GM18909 (cell line): ENCODE measurements at regions not wholly inside any gene's neighbourhood (a gene's known extent, or its start where the extent isn't known, plus 50 kb on each side); places are given as distances from the start of the nearest gene placed in this dataset.

Experiments used
- ATAC-seq: cut with Tn5 transposase; IDR thresholded peaks from one replicate; pipeline ENCODE4 v1.9.1; 2021; ENCODE audit warnings: mild to moderate bottlenecking; ENCODE audit not compliant: unreplicated experiment, poor library complexity

DNA sequence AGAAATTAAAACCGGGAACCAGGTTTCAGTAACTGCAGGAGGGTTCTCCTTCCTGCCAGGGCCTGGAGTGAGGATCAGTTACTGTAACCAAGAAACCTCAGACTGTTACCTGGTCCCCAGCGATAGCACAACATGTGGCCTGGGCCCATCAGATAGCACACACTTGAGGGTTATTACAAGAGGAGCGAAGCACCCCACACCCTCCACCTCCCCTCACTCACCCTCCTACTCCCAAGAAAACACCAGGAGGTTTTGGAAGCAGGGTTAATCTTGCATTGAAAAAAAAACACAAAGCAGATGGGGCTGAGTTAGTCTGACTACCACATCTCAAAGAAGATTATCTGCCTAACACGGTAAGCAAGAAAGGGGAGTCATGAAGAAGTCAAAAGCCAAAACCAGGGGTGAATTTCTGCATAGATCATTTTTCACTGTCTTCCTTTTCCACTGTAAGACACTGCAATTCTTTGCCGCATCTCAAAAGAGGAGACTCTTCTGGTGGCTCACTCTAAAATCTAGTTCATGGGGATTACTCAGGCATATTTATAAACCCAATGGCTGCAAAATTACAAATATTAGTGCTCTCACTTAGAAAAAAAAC, 75.9 kb upstream of the DOCK9 start:
- no peak for ATAC-seq

DNA sequence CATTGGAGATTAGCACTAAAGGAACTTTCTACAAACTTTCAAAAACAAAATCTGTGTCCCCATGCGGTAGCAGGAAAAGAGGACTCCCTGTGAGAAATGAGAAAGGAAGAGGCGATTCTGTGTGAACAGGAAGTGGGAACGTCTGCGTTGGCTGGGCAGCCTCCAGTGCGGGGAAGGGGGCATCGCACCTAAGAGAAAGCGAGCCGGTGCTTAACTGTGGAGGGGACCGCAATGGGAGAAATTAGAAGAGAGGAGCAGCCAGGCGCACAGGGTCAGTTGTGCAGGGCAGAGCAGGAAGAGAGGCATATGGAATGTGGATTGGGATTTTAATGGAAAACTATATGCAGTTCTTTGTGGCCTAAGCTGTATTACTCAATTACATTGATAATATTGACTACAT, 77.4 kb upstream of the DOCK9 start:
- no peak for ATAC-seq

DNA sequence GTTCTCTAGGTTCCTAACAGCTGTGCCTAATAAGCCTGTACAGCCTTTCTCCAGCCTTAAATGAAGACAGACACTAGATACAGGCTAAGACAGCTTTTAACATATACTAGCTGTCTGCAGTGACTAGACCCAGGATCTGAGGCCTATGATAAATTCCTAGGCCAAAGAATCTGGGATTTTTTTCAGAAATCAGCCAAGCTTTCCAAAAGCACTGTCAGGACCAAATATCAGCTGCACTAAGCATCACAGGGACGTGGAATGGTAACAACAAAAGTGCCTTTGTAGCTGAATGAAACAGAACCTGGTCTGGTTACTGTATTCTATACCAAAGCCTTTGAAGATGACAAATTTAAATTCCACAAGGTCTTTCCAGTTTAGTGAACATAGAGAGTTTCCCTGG, 77.9 kb upstream of the DOCK9 start:
- ATAC-seq: no peak

DNA sequence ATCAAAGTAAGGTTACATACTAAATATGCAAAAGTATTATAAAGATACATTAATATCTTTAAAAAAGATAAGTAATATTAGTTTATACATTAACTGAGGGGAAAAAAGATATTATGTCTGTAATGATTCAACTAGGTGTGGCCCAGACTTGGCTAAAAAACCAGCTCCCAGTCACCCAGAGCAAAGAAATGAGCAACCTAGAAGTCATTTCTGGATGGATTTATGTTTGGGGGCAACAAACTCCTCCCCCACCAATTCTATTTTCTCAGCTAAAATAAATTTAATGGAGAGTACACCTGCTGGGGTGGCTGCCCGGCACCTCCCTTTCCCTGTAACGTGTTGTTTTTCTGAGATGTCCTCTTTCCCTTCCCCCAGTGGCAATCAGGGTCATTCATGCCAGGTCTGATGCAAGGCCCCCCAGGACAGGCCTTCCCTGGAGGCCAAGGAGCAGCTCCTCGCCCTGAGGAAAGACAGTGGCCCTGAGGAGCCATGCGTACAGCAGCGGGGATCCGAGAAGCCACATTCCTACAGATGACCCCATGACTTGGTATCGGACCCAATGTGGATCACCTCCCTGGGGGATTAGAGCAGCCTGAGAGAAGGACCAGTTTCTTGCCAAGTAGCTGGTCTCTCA, 78.6 kb upstream of the DOCK9 start:
- no peak for ATAC-seq

DNA sequence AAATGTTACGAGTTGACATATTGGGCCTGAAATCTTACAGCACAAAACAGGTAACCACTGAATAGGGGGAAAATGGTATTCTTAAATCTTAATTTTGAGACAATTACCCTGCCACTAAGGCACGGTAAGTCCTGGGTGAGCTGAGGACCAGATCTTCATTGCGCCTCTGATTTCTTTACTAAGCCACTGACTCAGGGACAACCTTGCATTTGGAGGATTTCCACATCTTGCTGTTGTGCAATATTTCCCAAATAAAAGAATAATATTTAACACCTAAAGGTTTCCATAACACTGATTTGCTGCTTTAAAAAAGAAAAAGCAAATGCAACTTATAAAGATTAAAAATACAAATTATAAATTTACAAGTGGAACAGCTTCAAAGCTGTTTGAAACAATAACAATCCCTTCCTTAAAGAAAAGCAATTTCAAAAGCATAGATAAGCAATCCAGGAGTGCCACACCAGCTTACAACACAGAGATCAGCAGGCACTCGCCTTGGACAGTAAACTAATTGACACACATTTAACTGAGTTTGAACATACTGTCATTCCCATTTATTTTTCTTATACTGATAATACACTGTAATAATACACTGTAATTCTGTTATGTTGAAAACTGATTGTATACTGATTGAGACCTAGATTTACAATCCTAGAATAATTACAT, 79.6 kb upstream of the DOCK9 start:
- ATAC-seq: no peak

DNA sequence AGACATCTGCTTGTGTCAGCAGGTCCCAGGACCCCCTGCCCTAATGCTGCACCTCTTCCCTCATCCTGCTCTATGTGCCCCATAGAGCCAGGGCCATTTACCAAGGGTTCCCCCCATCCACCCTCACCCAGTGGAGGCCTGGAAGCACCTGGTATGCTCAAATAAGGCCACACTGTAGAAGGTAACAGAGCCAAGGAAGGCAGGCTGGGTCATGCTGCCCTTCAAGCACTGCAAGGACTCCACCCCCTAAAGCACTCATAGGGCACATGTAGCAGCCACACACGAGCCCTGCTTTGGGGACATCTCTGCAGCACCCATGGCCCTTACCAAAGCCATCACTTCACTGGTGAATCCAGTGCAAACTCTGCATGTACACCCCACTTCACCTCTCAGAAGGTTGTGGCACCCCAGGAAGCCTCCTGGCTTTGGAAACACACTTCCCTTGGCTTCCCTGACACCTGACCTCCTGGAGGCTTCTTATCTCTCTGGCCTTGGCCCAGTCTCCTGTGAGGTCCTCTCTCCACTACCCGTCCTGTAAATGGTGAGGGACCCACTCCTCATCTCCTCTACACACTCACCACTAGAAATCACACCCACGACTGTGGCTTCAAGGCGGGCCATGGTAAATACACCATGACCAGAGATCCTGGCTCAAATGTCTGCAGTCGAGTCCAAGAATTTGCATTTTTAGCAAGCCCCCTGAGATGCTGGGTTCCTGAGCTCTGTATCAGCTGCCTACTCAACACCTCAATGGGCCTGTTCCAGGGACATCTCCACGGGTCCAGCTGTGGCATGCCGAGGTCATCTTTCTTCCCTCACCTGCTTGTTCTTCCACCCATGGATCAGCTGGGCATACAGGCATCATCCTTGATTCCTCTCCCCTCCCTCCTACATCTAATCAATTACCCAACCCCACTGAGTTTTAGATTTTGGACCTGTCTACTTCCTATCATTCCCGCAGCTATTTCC, 80.9 kb upstream of the DOCK9 start:
- ATAC-seq: no peak

DNA sequence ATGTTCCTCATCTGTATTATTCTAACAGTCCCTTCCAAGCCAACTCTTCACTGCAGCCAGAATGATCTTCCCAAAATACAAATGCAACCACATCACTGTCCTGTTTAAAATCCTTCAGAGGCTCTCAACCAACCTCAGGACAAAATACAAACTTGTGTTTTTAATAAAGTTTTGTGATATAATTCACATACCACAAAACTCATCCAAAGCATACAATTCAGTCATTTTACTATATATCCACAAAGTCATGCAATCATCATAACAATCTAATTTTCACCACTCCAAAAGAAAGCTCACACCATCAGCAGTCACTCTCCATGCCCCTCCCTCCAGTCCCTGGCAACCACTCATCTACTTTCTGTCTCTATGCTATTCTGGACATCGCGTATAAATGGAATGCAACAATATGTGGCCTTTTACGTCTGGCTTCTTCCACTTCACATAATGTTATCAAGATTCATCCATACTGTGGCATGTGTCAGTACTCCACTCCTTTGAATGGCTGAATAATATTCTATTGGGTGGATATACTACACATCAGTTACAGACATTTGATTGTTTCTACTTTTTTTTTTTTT, 81.7 kb upstream of the DOCK9 start:
- ATAC-seq: no peak

DNA sequence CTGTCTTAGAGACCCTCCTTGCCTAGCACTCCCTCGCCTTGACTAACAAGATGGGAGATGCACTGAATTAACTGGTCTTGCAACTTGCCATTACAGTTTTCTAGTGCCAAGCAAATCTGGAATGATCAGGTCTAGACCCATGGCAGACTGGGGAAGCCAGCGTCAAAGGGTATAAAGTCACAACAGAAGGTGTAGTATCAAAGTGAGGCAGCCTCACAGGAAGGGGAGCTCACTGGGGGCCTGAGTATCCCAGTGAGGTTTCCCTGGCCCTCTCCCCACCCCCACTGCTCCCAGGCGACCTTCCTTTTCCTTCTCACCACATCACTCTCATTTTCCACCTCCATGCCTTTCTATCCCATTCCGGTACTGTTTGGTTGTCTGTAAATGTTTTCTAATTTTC, 83.5 kb upstream of the DOCK9 start:
- ATAC-seq: no peak

DNA sequence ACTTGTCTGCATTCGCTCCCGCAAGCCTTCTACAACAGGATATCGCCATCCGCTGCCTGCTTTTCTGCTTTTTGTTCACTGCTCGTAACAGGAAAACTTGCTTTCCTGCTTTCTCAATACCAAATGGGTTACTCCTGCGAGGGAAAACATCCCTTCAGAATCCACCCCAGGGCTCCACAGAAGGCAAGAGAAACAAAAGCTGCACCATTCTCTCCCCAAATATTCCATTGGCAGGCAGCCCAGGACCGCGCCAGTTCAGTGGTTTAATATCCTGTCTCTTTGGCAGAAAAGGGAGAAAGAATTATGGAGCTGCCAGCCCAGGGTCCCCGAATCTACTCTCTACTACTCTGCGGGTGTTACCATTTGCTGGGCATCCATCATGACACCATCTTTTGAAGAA, 84.7 kb upstream of the DOCK9 start:
- ATAC-seq: no peak

DNA sequence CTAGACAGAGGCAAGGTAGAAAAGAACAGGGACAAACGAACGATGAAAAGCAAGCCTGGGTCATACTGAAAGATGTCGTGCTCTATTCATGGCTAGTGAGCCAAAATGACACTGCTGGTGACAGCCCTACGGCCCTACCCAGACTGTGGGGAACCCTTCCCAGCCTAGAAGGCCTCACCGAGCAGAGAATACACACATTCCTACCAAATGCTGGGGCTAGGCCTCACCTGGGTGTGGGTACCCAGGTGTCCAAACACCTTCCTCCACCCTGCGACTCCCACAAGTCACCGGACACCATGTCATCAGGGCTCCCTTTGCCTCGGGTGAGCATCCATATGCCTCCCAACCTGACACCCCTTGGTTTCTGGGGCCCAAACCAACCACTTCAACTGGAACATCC, 85.3 kb upstream of the DOCK9 start:
- ATAC-seq: no peak

DNA sequence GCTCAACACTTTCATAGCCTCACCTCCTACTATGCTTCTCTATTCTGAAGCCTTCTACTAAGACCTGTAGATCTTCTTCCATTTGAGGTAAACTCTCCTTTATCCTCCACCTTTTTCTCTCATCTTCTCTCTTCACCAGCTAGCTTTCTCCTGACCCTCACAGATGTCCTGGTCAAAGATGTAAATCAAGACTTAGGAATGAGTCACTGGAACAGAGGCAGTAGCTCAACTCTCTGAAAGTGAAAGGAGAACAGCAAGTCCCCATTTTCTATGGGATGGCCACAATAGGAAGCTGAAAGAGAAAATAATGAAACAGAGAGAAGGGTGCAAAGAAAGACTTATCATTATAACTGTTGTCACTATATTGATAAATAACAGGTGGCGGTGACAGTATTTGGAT, 86.1 kb upstream of the DOCK9 start:
- ATAC-seq: no peak

DNA sequence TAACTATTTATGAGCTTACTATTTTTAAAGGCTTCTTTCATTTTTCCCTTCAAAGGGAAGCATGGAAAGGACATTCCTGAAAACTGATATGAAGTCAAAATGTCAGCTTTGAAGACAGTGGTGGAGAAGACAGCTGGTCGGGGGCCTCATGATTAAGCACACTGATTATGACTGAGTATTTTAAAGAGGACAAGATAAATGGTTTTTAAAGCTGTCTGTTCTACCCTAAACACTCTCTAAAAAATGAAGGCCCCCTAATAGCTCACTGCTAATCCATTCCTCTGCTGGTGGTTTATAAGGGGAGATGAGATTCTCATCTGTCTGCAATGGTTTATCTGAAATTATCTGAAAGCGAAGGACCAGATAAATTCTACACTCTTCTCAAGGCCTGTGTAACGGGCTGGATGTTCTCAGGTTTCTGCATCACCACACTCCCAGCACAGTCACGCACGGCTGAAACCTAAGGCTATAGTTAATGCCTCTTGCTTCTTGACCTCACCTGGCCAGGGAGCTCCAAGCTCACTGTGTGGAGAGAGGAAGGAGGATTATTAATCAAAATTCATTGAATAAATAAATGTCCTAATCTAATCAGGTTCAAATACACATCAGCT, 86.9 kb upstream of the DOCK9 start:
- no peak for ATAC-seq

DNA sequence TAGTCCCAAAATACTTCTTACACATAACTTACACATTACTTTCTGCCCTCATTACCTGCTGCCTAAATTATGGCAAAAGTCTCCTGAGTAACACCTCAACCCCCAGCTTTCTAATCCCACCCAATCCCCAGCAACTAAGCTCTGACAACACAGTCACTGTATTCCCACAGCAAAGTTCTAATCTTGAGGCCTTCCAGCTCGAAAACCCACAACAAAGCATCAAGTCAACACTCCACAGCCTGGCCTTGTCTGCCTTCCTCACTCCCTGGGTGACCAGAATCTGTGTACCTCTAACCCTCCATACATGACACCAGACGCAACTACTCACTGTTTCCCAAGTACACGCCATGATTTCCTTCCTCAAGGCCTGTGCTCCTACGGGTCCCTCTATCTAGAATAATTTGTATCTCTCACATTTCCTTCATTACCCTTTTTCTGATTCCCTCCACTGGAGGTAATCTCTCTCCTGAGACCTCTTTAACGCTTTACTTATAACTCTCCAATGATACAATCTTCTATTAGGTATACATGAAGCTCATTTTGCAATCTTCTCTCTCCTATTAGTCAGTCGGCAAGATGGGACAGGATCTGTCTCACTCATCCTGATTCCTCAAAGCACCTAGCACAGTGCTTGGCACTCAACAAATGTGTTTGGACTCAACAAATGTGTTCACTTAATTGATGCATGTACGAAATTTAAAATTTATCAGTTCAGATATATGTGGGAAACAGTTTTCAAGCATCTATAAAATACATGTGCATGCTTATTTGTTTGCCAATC, 87.6 kb upstream of the DOCK9 start:
- no peak for ATAC-seq

DNA sequence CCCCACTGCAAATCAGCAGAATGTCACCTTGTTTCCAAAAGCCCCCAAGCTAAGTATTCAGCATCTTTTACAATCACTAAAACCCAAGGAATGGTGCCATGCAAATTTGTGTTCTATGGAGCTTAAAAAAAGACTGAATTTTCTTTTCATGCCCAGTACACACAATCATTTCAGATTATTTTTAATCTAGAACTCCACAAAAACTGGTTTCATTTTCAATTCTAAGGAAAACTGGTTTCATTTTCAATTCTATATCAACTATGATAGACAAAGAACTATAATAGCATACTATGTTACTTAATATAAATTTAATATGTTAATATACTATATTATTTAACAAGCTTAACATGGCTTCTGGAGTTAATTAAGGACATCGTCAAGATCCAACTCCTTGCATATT, 88.4 kb upstream of the DOCK9 start:
- ATAC-seq: no peak

DNA sequence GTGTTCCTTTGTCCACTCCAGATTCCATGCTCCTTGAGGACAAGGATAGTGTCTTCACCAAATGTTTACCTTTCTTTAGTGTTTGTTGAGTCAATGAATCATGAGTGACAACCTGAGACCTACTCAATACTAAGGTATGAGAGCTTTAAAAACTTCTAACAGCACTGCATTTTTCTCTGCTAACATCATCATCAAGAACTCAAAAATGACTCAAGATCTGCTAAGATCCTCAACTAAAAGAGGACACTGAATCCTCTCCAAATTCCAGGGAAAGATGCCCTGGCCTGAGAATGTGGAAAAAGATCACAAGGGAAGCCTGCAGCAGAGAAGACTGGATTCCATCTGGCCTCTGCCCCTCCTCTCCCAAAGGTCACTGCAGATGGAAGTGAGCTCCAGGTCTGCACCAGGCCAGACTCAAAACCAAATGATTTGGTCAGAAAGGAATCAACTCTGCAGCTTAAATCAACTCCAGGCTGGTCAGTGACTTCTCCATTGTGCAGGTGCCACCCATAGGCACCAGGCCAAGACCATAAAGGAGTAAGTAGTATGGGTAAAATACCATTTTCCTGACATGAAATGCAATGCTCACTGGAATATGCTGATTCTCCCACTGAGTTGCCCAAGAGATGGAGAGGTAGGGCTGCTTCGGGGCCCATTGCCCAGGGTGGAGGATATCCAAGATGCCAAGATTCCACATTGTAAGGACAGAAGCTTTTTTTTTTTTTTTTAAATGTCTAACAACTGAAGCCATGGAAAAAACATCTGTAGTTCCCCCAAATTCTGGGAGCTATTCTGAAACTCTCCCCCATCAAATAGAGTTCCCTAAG, 89.5 kb upstream of the DOCK9 start:
- no peak for ATAC-seq

DNA sequence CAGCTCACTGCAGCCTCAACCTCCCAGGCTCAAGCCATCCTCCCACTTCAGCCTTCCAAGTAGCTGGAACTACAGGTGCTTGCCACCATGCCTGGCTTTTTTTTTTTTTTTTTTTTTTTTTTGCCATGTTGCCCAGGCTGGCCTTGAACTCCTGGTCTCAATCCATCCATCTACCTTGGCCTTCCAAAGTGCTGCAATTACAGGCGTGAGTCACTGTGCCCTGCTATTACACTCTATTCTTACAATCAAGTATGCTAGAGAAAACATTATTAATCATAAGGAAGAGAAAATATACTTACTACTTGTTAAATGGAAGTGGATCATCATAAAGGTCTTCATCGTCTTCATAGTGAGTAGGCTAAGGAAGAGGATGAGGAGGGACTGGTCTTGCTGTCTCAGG, 93.3 kb upstream of the DOCK9 start:
- ATAC-seq: no peak

DNA sequence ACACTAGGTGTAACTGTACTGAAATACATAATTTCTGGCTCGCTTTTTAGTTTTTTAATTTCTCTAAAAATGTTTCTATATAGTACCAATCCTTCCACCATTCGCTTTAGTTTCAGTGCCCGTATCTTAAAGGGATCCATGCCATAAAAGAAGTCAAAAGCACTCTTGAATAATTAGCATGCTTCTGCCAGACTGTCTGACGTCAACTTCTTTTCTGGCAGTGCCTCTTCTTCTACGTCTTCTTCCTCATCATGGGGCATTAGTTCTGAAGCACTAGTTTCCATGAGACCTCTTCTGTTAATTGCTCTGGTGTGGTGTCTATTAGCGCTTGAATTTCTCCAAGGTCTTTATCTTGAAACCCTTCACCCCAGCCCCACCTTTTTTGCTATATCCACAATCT, 93.8 kb upstream of the DOCK9 start:
- ATAC-seq: no peak

DNA sequence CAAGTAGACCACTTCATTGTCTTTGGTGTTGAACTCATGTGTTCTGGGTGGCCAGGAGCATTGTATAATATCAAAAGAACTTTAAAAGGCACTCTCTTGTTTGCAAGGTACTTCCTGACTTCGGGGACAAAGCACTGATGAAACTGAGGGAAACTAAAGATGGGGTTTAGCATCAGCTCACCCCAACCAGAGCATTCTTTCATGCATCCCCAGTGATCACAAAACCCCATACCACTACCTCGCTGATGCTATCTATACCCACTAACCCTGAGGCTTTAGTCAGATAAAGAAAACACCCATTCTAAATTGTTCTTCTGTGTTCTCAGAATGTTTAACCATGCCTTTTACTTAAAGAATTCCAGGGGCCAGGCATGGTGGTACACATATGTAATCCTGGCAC, 94.5 kb upstream of the DOCK9 start:
- no peak for ATAC-seq

DNA sequence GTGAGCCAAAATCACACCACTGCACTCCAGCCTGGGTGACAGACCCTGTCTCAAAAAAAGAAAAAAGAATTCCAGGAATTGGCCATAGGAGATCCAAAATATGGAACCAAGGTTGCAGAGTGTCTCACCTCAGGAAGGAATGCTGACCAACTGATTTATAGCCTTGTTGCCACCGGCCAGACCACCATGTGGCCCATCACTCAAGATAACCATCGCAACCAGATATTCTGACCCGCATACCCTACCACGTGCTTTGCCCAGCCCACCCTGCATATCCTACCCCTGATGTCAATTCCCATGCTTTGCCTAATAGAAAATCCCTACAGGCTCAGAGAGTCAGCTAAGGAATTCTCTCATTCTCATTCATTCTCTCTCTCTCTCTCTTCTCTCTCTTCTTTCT, 95.1 kb upstream of the DOCK9 start:
- ATAC-seq: no peak
